ENCODE measurements at regions not wholly inside any gene's neighbourhood (a gene's known extent, or its start where the extent isn't known, plus 50 kb on each side); places are given as distances from the start of the nearest gene placed in this dataset.

DNA sequence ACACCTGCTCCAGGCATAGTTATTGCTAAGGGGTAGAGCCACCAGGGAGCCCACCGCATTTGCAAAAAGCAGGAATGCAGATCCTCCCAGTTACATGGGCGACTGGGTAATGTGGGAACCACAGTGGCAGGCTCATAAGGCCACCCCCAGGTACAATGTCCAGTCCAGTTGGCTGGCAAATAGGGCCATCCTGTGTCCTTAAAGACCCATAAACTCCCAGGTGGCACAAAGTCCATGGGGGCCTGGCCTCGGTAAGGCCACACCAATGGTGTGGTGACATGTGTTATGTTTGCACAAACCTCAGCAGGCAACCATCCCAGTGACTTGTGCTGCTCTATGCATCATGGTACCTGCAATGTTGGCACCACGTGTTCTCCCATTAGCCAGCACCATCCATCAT, 283.6 kb upstream of the GYPC start:
- no peak for TF ChIP-seq POLR2A (IDR thresholded peaks at IDR 0.05)
- TF ChIP-seq, protein P1, sequence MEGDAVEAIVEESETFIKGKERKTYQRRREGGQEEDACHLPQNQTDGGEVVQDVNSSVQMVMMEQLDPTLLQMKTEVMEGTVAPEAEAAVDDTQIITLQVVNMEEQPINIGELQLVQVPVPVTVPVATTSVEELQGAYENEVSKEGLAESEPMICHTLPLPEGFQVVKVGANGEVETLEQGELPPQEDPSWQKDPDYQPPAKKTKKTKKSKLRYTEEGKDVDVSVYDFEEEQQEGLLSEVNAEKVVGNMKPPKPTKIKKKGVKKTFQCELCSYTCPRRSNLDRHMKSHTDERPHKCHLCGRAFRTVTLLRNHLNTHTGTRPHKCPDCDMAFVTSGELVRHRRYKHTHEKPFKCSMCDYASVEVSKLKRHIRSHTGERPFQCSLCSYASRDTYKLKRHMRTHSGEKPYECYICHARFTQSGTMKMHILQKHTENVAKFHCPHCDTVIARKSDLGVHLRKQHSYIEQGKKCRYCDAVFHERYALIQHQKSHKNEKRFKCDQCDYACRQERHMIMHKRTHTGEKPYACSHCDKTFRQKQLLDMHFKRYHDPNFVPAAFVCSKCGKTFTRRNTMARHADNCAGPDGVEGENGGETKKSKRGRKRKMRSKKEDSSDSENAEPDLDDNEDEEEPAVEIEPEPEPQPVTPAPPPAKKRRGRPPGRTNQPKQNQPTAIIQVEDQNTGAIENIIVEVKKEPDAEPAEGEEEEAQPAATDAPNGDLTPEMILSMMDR (IDR thresholded peaks at IDR 0.05), result no peak
